ENCODE measurements at regions not wholly inside any gene's neighbourhood (a gene's known extent, or its start where the extent isn't known, plus 50 kb on each side); places are given as distances from the start of the nearest gene placed in this dataset.

- Histone ChIP-seq H3K4me3 (ENCODE audit: low read depth, low read length, poor library complexity, severe bottlenecking) (no peak overlapping the region), H3K9me3 (ENCODE audit: low read length) (no peaks in the 10 kb centered on the region), H3K27me3 (ENCODE audit: insufficient read depth, low read length) (no peaks in the 10 kb centered on the region), H3K36me3 (ENCODE audit: insufficient read depth, low read length) (no peaks in the 10 kb centered on the region), H4K20me1 (ENCODE audit: insufficient read depth, low read length) (no peaks in the 10 kb centered on the region), H3K4me1 (ENCODE audit: insufficient read depth, low read length, severe bottlenecking) (no peaks in the 10 kb centered on the region), H3K79me2 (ENCODE audit: insufficient read depth, low read length) (no peaks in the 10 kb centered on the region), H2AFZ (ENCODE audit: low read length) (no peak overlapping the region), H3K27ac (ENCODE audit: low read depth, low read length, poor library complexity, severe bottlenecking) (no peak overlapping the region), H3K4me2 (ENCODE audit: low read length) (no peak overlapping the region), H3K9me2 (ENCODE audit: low read depth, low read length) (no peaks in the 10 kb centered on the region), H3F3A (ENCODE audit: insufficient read depth, low read length) (no peaks in the 10 kb centered on the region), H3K9ac (ENCODE audit: low read length) (no peak overlapping the region)
- TF ChIP-seq EZH2 (IDR thresholded peaks at IDR 0.05; ENCODE audit: borderline replicate concordance, low read length) = no peak
- TF ChIP-seq, protein P1, sequence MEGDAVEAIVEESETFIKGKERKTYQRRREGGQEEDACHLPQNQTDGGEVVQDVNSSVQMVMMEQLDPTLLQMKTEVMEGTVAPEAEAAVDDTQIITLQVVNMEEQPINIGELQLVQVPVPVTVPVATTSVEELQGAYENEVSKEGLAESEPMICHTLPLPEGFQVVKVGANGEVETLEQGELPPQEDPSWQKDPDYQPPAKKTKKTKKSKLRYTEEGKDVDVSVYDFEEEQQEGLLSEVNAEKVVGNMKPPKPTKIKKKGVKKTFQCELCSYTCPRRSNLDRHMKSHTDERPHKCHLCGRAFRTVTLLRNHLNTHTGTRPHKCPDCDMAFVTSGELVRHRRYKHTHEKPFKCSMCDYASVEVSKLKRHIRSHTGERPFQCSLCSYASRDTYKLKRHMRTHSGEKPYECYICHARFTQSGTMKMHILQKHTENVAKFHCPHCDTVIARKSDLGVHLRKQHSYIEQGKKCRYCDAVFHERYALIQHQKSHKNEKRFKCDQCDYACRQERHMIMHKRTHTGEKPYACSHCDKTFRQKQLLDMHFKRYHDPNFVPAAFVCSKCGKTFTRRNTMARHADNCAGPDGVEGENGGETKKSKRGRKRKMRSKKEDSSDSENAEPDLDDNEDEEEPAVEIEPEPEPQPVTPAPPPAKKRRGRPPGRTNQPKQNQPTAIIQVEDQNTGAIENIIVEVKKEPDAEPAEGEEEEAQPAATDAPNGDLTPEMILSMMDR (IDR thresholded peaks at IDR 0.05; ENCODE audit: low read length) = no peak
Observed at GRCh38 chr15:38789566-38789965, 225.0 kb upstream of the RASGRP1 start.

DNA sequence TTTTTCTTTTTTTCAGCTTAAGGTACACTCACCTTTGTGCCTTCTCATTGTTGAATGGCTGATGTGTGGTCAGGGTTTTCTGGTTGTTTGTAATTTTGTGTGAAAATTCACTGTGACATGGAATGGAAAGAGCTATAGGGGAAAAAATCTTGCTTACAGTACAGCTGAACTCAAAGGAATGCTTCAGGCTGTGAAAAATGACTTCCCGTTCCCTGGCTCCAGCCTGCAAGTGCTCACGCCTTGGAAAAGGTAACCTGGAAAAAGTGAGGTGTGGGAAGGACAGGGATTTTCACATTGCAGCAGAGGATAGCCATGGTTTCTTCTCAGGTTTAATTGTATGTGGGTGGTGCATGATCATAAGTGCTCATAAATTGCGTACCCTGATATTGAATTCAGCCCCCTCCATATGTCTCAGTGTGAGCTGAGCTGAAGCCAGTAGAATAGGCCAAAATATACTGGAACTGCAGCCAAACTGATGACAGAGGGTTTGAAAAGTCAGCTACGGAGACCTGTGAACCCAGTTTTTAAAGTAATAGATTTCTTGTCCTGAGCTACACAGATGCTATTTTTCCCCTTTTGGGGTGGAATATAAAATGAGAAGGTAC is 228.7 kb upstream of the RASGRP1 start:
- Histone ChIP-seq H3K9me3 (ENCODE audit: low read length) (no peaks in the 10 kb centered on the region), H3K36me3 (ENCODE audit: insufficient read depth, low read length) (no peaks in the 10 kb centered on the region), H3K27ac (ENCODE audit: low read depth, low read length, poor library complexity, severe bottlenecking) (no peak overlapping the region), H3K27me3 (ENCODE audit: insufficient read depth, low read length) (no peaks in the 10 kb centered on the region), H3K9me2 (ENCODE audit: low read depth, low read length) (no peaks in the 10 kb centered on the region), H3K4me2 (ENCODE audit: low read length) (no peak overlapping the region), H3K9ac (ENCODE audit: low read length) (no peak overlapping the region), H4K20me1 (ENCODE audit: insufficient read depth, low read length) (no peaks in the 10 kb centered on the region), H3K4me3 (ENCODE audit: low read depth, low read length, poor library complexity, severe bottlenecking) (no peak overlapping the region), H3K79me2 (ENCODE audit: insufficient read depth, low read length) (no peaks in the 10 kb centered on the region), H2AFZ (ENCODE audit: low read length) (no peak overlapping the region), H3K4me1 (ENCODE audit: insufficient read depth, low read length, severe bottlenecking) (no peaks in the 10 kb centered on the region), H3F3A (ENCODE audit: insufficient read depth, low read length) (no peaks in the 10 kb centered on the region)
- TF ChIP-seq, protein P1 (IDR thresholded peaks at IDR 0.05; ENCODE audit: low read length) = no peak
- no peak for TF ChIP-seq EZH2 (IDR thresholded peaks at IDR 0.05; ENCODE audit: borderline replicate concordance, low read length)

GRCh38 chr15:38795471-38796245 is 231.0 kb upstream of the RASGRP1 start:
- TF ChIP-seq, protein P1 (IDR thresholded peaks at IDR 0.05; ENCODE audit: low read length) = no peak
- no peak for TF ChIP-seq EZH2 (IDR thresholded peaks at IDR 0.05; ENCODE audit: borderline replicate concordance, low read length)
- H3K9ac ChIP-seq (ENCODE audit: low read length) = no peak overlapping the region
- H3K79me2 ChIP-seq (ENCODE audit: insufficient read depth, low read length) = no peaks in the 10 kb centered on the region
- H3K4me1 ChIP-seq (ENCODE audit: insufficient read depth, low read length, severe bottlenecking) = no peaks in the 10 kb centered on the region
- no peak overlapping the region for H3K4me3 ChIP-seq (ENCODE audit: low read depth, low read length, poor library complexity, severe bottlenecking)
- no peak overlapping the region for H3K27ac ChIP-seq (ENCODE audit: low read depth, low read length, poor library complexity, severe bottlenecking)
- no peaks in the 10 kb centered on the region for H4K20me1 ChIP-seq (ENCODE audit: insufficient read depth, low read length)
- H3F3A ChIP-seq (ENCODE audit: insufficient read depth, low read length) = no peaks in the 10 kb centered on the region
- H3K9me3 ChIP-seq (ENCODE audit: low read length) = no peaks in the 10 kb centered on the region
- H3K9me2 ChIP-seq (ENCODE audit: low read depth, low read length) = no peaks in the 10 kb centered on the region
- H3K4me2 ChIP-seq (ENCODE audit: low read length) = no peak overlapping the region
- H3K36me3 ChIP-seq (ENCODE audit: insufficient read depth, low read length) = no peaks in the 10 kb centered on the region
- H2AFZ ChIP-seq (ENCODE audit: low read length) = no peak overlapping the region
- no peaks in the 10 kb centered on the region for H3K27me3 ChIP-seq (ENCODE audit: insufficient read depth, low read length)
